Neuron (in vitro differentiated cells): ENCODE measurements at regions not wholly inside any gene's neighbourhood (a gene's known extent, or its start where the extent isn't known, plus 50 kb on each side); places are given as distances from the start of the nearest gene placed in this dataset.

ENCODE experiments used
- H2AFZ ChIP-seq: one replicate; pipeline ENCODE4 v1.6.1; 2013; ENCODE audit warnings: low read depth, mild to moderate bottlenecking, inconsistent platforms, low read length, moderate library complexity
- H3K27me3 ChIP-seq: one replicate; pipeline ENCODE4 v1.6.1; 2013; ENCODE audit warnings: low read length; ENCODE audit not compliant: insufficient read depth
- H3K36me3 ChIP-seq: one replicate; pipeline ENCODE4 v1.6.1; 2013; ENCODE audit warnings: low read length; ENCODE audit not compliant: insufficient read depth
- H3K4me1 ChIP-seq: one replicate; pipeline ENCODE4 v1.6.1; 2013; ENCODE audit warnings: low read length; ENCODE audit not compliant: insufficient read depth
- H3K4me3 ChIP-seq: 2 replicates; pipeline ENCODE4 v1.5.1; 2013; ENCODE audit warnings: mild to moderate bottlenecking, low read length, moderate library complexity
- H3K9me3 ChIP-seq: one replicate; pipeline ENCODE4 v1.6.1; 2013; ENCODE audit warnings: low read length

DNA sequence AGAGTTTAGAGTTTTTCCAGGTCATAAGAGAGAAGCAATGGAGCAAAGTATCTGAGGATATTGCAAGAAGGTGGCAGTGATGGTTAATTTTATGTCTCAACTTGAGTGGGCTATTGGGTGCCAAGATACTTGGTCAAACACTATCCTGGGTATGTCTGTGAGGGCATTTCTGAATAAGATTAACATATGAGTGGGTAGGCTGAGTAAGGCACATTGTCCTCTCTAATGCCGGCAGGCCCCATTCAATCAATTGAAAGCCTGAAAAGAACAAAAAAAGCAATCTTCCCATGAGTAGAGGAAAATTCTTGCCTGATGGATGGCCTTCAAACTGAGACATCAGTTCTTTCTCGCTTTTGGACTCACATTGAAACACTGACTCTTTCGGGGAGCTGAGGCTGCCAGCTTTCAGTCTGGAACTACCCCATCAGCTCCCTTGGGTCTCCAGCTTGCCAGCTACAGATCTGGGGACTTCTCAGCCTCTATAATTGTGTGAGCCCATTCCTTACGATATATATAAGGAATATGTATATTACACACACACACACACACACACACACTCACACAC, 228.8 kb downstream of the BUD13 start:
- no peaks in the 10 kb centered on the region for H3K36me3 ChIP-seq
- H3K9me3 ChIP-seq, result no peaks in the 10 kb centered on the region
- no peak overlapping the region for H3K4me3 ChIP-seq
- no peaks in the 10 kb centered on the region for H3K4me1 ChIP-seq
- H3K27me3 ChIP-seq, result peaks cover 2% of the 10 kb centered on the region
- no peak overlapping the region for H2AFZ ChIP-seq

DNA sequence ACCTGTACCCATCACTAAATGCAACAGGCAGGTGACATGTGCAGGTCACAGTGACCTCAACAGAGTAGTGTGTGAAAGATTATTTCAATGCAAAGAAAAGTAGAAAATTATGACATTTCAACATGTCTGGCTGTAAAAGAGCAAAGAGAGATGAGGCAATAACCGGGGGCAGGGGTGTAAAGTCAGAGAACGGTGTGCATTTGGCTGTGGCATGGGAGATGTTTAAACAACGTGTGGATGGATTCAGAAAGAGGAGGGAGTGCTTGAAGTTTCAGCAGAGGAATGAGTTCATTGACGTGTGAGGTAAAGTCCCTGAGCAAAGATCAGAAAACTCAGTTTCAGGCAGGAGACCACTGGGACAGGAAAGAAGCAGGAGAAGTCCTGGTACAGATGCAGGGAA, 229.7 kb downstream of the BUD13 start:
- Histone ChIP-seq H3K4me1 (no peaks in the 10 kb centered on the region), H2AFZ (no peak overlapping the region)

DNA sequence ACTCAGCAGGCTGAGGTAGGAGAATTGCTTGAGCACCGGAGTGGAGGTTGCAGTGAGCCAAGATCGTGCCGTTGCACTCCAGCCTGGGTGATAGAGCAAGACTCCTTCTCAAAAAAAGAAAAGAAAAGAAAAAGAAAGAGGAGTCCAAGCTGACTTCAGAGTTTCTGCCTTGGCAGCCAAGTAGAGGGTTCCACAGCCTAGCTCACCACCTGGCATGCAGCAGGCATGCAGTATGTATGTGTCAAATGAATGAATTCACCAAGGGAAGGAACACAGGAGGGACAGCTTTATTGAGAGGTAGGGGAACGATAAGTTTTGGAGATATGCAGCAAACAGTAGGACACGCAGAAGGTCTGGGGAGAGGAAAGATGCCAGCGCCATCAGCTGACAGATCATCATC, 230.4 kb downstream of the BUD13 start:
- Histone ChIP-seq H3K9me3 (no peaks in the 10 kb centered on the region), H3K36me3 (no peaks in the 10 kb centered on the region), H3K4me1 (no peaks in the 10 kb centered on the region), H3K27me3 (peaks cover 2% of the 10 kb centered on the region), H2AFZ (no peak overlapping the region), H3K4me3 (no peak overlapping the region)

More for the DNA sequence above, 229.7 kb downstream of the BUD13 start:
- no peaks in the 10 kb centered on the region for H3K36me3 ChIP-seq
- no peak overlapping the region for H3K4me3 ChIP-seq
- H3K27me3 ChIP-seq, result peaks cover 2% of the 10 kb centered on the region
- no peaks in the 10 kb centered on the region for H3K9me3 ChIP-seq

DNA sequence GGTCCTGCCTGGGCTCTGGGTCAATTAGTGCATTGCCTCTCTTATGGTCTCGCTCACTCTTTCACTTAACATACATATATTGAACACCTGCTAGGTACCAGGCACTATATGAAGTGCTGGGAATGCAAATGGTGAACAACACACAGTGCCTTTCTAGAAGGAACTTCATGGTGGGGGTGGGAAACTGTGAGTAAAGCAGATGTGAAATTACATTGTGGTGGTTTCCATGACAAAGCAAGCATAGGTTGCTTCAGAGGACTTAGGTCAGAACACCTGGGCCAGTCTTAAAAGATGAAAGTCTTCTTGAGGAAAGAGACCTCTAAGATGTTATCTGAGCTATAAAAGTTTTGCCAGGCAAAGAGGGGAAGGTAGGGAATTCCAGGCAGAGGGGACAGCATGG, 231.3 kb downstream of the BUD13 start:
- H3K4me3 ChIP-seq, result no peak overlapping the region
- no peaks in the 10 kb centered on the region for H3K9me3 ChIP-seq
- H3K27me3 ChIP-seq, result peaks cover 2% of the 10 kb centered on the region
- no peak overlapping the region for H2AFZ ChIP-seq
- no peaks in the 10 kb centered on the region for H3K4me1 ChIP-seq
- no peaks in the 10 kb centered on the region for H3K36me3 ChIP-seq

DNA sequence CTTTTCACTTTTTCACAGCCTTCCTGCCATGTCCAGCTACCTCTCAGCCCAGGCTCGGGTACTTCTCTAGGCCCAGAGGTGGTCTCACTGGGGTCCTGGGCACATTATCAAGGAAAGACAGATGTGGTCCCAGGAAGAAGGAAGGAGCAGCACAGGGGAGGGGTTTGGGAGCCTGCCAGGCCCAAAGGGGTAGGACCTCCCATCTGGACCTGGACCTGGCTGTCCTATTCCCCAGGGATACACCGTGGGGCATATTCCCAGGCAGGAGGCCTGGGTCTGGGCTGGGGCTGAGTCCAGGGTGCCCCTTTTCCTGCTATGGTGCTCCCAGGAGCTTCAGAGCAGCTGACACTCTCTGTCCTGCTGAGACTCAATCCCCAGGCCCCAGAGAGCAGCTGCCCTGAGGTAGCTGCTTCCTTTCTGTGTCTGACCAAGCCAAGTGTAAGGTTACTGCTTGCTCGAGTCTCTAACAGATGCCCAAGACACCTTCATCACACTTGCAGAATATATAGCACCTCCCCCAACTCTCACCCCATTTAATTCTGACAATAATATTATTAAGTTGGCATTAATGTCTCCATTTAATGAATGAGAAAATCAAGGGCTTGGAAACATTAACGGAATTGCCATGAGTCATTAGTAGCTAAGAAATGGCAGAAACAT, 232.0 kb downstream of the BUD13 start:
- Histone ChIP-seq H3K4me3 (no peak overlapping the region), H2AFZ (no peak overlapping the region), H3K27me3 (peaks cover 2% of the 10 kb centered on the region), H3K9me3 (no peaks in the 10 kb centered on the region), H3K4me1 (no peaks in the 10 kb centered on the region), H3K36me3 (no peaks in the 10 kb centered on the region)

DNA sequence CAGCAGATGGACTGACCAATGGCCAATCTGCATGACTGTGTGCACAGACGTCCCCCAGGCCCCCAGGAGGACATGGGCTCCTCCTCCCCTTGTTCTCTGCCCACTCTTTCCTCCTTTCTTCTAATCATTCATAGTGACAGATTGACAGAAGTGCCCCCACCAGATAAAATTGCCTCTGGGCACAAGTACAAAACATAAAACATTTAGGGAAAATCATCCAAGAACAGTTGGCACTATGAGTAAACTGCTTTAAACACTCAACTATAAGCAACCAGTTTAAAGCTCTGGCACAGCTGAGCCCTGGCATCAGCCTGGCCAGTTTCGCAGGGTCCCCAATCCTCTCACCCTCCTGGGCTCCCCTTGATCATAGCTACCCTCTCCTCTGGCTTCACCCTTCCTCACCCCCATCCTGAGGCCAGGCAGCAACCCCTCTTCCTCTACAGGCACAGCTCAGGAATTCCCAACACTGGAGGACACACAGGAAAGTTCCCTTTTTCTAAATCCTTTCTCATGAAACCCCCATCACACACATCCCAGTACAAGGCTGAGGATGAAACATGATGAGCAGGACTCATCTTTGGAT, 232.9 kb downstream of the BUD13 start:
- Histone ChIP-seq H2AFZ (no peak overlapping the region), H3K27me3 (peaks cover 2% of the 10 kb centered on the region)

DNA sequence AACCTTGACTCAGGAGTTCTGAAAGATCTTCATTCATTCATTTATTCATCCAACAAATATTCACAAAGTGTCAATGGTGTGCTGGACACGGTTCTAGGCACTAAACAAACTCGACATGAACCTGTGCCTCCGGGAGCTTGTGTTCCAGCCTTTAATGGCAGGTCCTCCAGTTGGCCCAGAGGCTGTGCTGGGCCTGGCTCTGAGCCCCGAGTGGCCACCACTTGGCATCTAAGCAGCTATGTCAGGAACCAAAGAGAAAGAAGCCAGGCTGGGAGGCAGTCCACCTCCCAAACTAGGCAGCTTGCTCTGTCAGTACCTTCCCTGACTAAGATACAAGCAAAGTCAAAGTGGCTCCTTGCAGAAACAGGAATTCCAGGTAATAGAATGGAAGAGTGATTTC, 233.6 kb downstream of the BUD13 start:
- Histone ChIP-seq H3K27me3 (no peaks in the 10 kb centered on the region), H3K4me1 (peaks cover 2% of the 10 kb centered on the region), H3K4me3 (no peak overlapping the region), H3K36me3 (no peaks in the 10 kb centered on the region), H2AFZ (no peak overlapping the region), H3K9me3 (no peaks in the 10 kb centered on the region)

More for the DNA sequence above, 232.9 kb downstream of the BUD13 start:
- Histone ChIP-seq H3K9me3 (no peaks in the 10 kb centered on the region), H3K36me3 (no peaks in the 10 kb centered on the region), H3K4me1 (no peaks in the 10 kb centered on the region), H3K4me3 (no peak overlapping the region)

DNA sequence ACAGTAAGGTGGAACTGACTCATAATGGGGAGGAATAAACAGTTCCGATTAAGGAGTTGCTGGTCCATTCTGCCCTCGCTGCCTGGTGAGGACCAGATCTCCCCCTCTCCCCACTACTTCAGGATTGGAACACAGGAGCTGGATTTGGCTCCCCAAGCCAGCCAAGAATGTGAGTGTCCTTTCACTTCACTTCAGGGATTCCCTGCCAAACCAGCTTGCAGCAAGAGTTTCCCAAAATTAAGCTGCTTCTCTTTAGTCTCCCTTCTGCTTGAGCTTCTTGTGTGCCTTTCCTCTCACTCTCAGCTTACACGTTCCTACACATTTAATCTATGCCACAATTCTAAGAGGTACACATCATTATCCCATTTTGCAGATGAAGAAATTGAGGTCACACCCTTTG, 234.1 kb downstream of the BUD13 start:
- H3K36me3 ChIP-seq, result no peaks in the 10 kb centered on the region
- no peak overlapping the region for H3K4me3 ChIP-seq
- H2AFZ ChIP-seq, result no peak overlapping the region
- no peaks in the 10 kb centered on the region for H3K9me3 ChIP-seq
- peaks cover 7% of the 10 kb centered on the region for H3K4me1 ChIP-seq
- no peaks in the 10 kb centered on the region for H3K27me3 ChIP-seq

DNA sequence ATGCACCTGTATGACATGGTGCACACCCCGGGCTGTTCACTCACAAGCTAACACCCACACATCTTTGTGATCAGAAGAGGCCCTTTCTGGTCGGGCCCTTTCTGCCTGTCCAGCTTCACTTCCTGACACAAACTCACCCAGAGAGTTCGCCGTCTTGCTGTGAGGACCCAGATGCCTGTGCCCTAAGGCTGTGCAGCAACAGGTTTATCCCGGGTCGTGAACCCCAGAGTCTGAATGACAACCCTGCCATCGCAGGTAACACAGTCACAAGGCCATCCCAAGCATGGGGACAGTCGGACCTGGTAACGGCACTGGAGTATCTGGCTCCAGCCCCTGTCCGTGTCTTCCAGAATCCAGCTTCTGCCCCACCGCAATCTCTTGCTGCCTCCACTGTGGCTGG, 235.1 kb downstream of the BUD13 start:
- no peaks in the 10 kb centered on the region for H3K9me3 ChIP-seq
- H2AFZ ChIP-seq, result no peak overlapping the region
- no peaks in the 10 kb centered on the region for H3K27me3 ChIP-seq
- no peaks in the 10 kb centered on the region for H3K36me3 ChIP-seq
- H3K4me3 ChIP-seq, result no peak overlapping the region
- H3K4me1 ChIP-seq, result peaks cover 14% of the 10 kb centered on the region

DNA sequence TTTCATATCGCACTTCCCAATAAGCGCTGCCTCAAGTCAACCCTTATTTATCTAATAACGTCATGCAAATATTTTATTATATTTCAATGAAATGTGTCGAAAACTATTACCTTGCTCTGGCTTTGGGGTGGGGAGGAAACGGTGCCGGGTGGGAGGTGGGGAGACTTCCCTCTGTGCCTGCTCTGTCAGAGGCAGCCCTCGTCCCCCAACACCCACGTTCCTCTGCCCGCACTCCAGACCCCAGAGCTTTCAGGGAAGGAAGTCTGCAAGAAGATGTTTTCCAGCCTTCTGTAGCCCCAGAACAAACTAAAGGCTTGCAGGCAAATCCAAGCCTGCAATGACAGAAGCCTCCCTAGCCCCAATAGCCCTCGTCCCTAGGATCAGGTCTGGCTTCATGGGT, 235.7 kb downstream of the BUD13 start:
- H3K4me3 ChIP-seq, result no peak overlapping the region
- no peak overlapping the region for H2AFZ ChIP-seq
- no peaks in the 10 kb centered on the region for H3K27me3 ChIP-seq
- H3K9me3 ChIP-seq, result no peaks in the 10 kb centered on the region
- no peaks in the 10 kb centered on the region for H3K36me3 ChIP-seq
- peaks cover 14% of the 10 kb centered on the region for H3K4me1 ChIP-seq

DNA sequence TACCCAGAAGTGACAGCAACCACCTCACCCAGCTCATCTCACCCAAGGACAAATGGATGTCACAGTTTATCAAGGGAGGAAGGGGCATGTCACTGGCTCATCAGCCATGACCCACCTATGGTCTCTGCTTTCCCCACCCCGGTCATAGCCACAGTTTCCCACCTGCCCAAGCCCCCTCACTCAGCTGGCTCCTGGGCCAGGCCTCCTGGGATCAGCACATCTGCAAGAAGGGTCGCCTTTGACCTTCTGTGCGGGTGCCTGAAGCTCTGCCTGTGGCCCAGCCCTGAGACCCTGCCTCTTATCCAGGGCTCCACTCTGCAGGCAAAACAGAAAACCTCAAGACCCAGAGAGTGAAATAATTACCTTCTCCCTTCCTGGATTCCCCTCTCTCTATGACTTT, 236.4 kb downstream of the BUD13 start:
- Histone ChIP-seq H3K36me3 (no peaks in the 10 kb centered on the region), H3K9me3 (no peaks in the 10 kb centered on the region), H3K27me3 (no peaks in the 10 kb centered on the region), H2AFZ (no peak overlapping the region), H3K4me1 (peaks cover 14% of the 10 kb centered on the region), H3K4me3 (no peak overlapping the region)

DNA sequence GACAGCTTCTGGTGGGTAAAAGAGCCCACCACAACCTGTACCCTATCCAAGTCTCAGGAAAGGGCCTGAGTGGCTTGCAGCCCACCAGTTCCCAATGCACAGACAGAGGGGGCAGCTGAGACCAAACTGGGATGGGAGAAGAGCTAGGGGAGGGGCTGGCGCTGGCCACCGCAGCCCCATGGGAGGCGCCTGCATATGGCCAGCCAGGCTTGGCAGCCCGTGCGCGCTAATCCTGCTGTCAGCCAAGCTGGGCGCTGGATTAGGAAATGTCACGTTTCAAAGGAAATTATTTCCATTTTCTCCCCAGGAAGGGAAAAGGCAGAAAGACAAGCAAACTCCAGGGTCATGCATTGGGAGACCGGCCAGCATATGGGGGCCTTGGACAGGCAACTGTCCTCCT, 236.8 kb downstream of the BUD13 start:
- H2AFZ ChIP-seq, result no peak overlapping the region
- H3K27me3 ChIP-seq, result no peaks in the 10 kb centered on the region
- no peaks in the 10 kb centered on the region for H3K9me3 ChIP-seq
- H3K4me1 ChIP-seq, result peaks cover 14% of the 10 kb centered on the region
- H3K4me3 ChIP-seq, result no peak overlapping the region
- no peaks in the 10 kb centered on the region for H3K36me3 ChIP-seq

DNA sequence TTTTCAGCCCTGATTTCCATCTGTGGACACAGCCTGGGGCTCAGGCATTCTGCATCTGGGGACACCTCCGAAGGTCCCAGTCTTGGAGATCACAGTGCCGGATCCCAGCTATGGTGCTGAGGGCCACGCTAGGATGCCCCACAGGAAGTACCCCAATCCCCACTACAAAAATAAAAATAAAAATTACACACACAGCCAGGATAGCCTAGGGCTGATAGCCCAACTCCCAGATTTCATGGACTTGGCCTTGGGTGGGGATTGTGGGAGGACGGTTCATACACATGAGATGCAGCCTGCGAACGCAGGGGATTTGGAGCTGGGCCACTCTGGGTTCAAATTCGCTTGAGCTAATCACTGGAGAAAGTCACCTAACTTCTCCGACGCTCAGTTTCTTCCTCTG, 237.7 kb downstream of the BUD13 start:
- H3K4me1 ChIP-seq, result peaks cover 14% of the 10 kb centered on the region
- no peak overlapping the region for H2AFZ ChIP-seq
- H3K4me3 ChIP-seq, result no peak overlapping the region
- H3K9me3 ChIP-seq, result no peaks in the 10 kb centered on the region
- H3K36me3 ChIP-seq, result no peaks in the 10 kb centered on the region
- H3K27me3 ChIP-seq, result no peaks in the 10 kb centered on the region
